DND-41 (cell line): ENCODE measurements at regions not wholly inside any gene's neighbourhood (a gene's known extent, or its start where the extent isn't known, plus 50 kb on each side); places are given as distances from the start of the nearest gene placed in this dataset.

Experiments
- CTCF ChIP-seq: IDR thresholded peaks from 2 replicates; pipeline ENCODE4 v1.5.1; 2012; ENCODE audit warnings: borderline replicate concordance, low read length, moderate library complexity, mild to moderate bottlenecking; ENCODE audit not compliant: poor library complexity, severe bottlenecking; ENCODE audit errors: extremely low read depth
- EZH2 ChIP-seq: IDR thresholded peaks from 3 replicates; pipeline ENCODE4 v1.6.1; 2012; ENCODE audit warnings: borderline replicate concordance, low read depth, mild to moderate bottlenecking, moderate library complexity, low read length, inconsistent platforms; ENCODE audit not compliant: severe bottlenecking

- no peak for TF ChIP-seq EZH2
- no peak for TF ChIP-seq CTCF
Measured at GRCh38 chr5:85972539-85972938, 645.2 kb upstream of the COX7C start.
